GM19372 (cell line): ENCODE measurements at regions not wholly inside any gene's neighbourhood (a gene's known extent, or its start where the extent isn't known, plus 50 kb on each side); places are given as distances from the start of the nearest gene placed in this dataset.
A peak's percentile ranks its signal among the peaks of the same experiment; 100 is the strongest.
"Not testable (repeated sequence)": the region's sequence is repeated elsewhere in the genome, so short reads cannot be mapped to it uniquely, and the experiment has no call there.

Source experiments
- ATAC-seq: cut with Tn5 transposase; IDR thresholded peaks from one replicate; pipeline ENCODE4 v1.9.1; 2021; ENCODE audit warnings: mild to moderate bottlenecking, low read depth, moderate library complexity; ENCODE audit not compliant: unreplicated experiment

DNA sequence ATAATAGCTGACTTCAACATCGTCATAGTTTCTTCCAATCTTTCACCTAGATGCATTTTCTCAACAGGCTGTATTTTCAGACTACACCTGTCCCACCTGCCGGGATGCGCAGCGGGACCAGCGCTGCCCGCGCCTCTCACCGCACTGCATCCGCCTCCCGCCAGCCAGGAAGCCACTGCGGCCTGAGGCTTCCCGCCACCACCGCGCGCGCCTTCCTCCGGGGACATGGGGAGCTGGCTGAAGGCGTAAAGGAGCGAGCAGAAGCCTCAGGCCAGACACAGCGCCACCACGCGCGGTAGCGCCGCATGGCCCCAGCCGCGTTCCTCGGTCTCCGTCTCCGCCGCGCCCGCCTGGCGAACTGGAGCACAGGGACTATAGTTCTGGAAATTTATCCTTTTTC is 135.7 kb upstream of the TEKT4 start:
- ATAC-seq: not testable (repeated sequence)

GRCh38 chr2:94737145-94737544 is 134.1 kb upstream of the TEKT4 start:
- not testable (repeated sequence) for ATAC-seq

GRCh38 chr2:94737736-94738342 is 133.4 kb upstream of the TEKT4 start:
- not testable (repeated sequence) for ATAC-seq

- no peak for ATAC-seq
Measured at GRCh38 chr2:94753466-94753998, 117.7 kb upstream of the TEKT4 start.

DNA sequence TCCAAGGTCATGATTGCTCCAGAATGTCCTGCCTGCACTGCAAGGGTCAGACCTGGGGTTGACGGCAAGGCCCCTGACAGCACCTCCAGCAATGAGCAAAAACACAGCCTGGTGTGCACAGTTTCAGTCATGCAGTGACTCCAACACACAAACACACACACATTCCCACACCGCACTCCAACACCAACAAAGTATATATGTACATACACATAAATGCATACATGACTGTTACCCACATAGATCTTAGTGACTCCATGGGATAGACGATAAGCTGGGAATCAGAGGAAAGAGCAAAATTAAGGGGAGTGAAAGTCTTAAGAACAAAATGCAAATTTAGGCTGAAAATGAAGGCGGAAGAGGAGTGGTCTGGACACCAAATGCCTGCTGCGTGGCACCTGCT is 112.7 kb upstream of the TEKT4 start:
- no peak for ATAC-seq

GRCh38 chr2:94759211-94759610 is 112.0 kb upstream of the TEKT4 start:
- ATAC-seq: peak; percentile 71

- ATAC-seq: no peak
Measured at GRCh38 chr2:94762600-94762999, 108.6 kb upstream of the TEKT4 start.

DNA sequence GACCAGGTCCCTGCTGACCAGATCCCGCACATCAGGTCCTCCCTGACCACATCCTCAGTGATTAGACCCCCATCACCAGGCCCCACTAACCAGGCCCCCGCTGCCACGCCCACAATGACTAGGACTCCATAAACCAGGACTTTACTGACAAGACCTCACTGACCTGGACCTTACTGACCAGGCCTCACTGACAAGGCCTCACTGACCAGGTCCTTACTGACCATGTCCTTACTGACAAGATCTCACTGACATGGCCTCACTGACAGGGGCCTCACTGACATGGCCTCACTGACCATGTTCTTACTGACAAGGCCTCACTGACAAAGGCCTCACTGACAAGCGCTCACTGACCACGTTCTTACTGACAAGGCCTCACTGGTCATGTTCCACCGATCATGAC is 107.9 kb upstream of the TEKT4 start:
- no peak for ATAC-seq

- ATAC-seq: not testable (repeated sequence)
Measured at GRCh38 chr2:94764331-94764730, 106.9 kb upstream of the TEKT4 start.

DNA sequence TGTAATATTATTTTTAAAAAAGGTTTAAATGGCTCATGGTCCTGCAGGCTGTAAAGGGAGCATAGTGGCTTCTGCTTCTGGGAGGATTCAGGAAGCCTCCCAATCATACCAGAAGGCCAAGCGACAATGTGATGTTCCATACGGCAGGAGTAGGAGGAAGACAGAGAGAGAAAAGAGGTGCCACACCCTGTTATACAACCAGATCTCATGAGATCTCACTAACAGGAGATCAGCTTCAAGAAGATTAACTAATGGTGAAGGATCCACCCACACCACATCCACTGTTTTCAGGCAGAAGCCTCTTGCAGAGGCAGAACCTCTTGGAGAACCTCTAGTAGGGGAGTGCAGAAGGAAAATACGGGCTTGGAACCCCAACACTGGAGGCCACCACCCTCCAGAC is 103.9 kb upstream of the TEKT4 start:
- no peak for ATAC-seq

- ATAC-seq: no peak
Measured at GRCh38 chr2:94769733-94770132, 101.5 kb upstream of the TEKT4 start.

DNA sequence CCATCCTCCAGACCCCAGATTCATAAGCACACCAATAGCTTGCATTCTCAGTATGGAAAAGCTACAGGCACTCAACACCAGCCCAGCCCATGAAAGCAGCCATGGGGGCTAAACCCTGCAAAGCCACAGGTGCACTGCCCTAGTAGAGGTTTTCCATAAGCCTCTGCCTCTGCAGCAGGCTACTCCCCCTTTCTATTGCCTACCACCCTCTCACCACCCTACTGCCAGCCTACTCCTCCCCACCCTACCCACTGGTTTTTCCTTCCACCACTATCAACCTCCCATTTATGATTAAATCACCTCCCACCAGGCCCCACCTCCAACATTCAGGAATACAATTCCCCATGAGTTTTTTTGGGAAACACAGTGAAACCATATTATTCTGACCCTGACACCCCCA is 96.4 kb upstream of the TEKT4 start:
- no peak for ATAC-seq

- no peak for ATAC-seq
Measured at GRCh38 chr2:94776036-94776435, 95.2 kb upstream of the TEKT4 start.

GRCh38 chr2:94785105-94785504 is 86.1 kb upstream of the TEKT4 start:
- ATAC-seq: not testable (repeated sequence)

- not testable (repeated sequence) for ATAC-seq
Measured at GRCh38 chr2:94786424-94786823, 84.8 kb upstream of the TEKT4 start.

DNA sequence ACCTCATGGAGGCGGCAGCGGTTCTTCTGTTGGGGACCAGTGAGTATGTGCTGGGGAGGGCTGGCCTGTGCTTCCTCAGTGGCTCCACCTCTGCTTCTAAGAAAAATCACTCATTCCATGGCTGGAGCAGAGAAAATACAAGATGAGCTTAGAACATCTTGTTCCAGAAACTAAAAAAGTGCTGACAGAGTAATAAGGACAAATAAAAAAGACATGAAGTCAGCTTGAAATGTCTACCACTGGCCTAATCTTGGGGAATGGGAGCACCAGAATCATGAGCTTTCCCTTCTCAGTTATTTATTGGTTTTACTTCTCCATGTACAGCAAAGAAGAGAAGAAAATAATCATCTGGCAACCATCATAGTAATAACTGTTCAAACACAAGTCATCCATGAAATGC is 81.1 kb upstream of the TEKT4 start:
- ATAC-seq: not testable (repeated sequence)

DNA sequence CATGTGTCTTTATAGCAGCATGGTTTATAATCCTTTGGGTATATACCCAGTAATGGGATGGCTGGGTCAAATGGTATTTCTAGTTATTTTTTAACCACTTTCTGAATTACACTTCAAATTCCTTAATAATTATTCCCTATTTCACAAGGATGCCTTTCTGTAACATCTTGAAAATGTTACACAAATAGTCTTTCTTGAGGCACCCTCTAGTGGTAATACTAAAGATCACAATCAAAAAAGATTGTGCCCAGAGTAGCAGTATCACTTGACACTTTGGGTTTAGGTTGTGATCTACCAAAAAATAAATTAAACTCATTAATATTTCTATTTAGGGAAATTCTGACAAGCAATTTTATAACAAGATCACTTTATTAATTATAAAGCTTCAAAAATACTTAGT is 74.0 kb upstream of the TEKT4 start:
- not testable (repeated sequence) for ATAC-seq
